Endothelial cell (in vitro differentiated cells): ENCODE measurements at regions not wholly inside any gene's neighbourhood (a gene's known extent, or its start where the extent isn't known, plus 50 kb on each side); places are given as distances from the start of the nearest gene placed in this dataset.
"Not testable (repeated sequence)": the region's sequence is repeated elsewhere in the genome, so short reads cannot be mapped to it uniquely, and the experiment has no call there.

ENCODE experiments used
- DNase-seq: peaks from one replicate; pipeline ENCODE4 v3.0.0; 2021; ENCODE audit warnings: low spot score
- H3K27ac Mint-ChIP-seq: one replicate; pipeline ENCODE4 v1.8.0; 2021; ENCODE audit warnings: mixed read lengths, inconsistent platforms; ENCODE audit not compliant: unreplicated experiment
- H3K27me3 Mint-ChIP-seq: one replicate; pipeline ENCODE4 v1.8.0; 2021; ENCODE audit warnings: mild to moderate bottlenecking, moderate library complexity, mixed read lengths, inconsistent platforms; ENCODE audit not compliant: unreplicated experiment
- H3K36me3 Mint-ChIP-seq: one replicate; pipeline ENCODE4 v1.8.0; 2021; ENCODE audit warnings: mild to moderate bottlenecking, low read depth, mixed read lengths, inconsistent platforms; ENCODE audit not compliant: unreplicated experiment
- H3K4me1 Mint-ChIP-seq: one replicate; pipeline ENCODE4 v1.8.0; 2021; ENCODE audit warnings: mild to moderate bottlenecking, mixed read lengths, inconsistent platforms; ENCODE audit not compliant: unreplicated experiment
- H3K4me3 Mint-ChIP-seq: one replicate; pipeline ENCODE4 v1.8.0; 2021; ENCODE audit warnings: mild to moderate bottlenecking, mixed read lengths, inconsistent platforms; ENCODE audit not compliant: unreplicated experiment
- H3K9me3 Mint-ChIP-seq: one replicate; pipeline ENCODE4 v1.8.0; 2021; ENCODE audit warnings: mixed read lengths, inconsistent platforms; ENCODE audit not compliant: unreplicated experiment
- TF ChIP-seq, protein P1 (sequence below): fragments of 200-600 bp; sonication (generic); IDR thresholded peaks from one replicate; pipeline ENCODE4 v1.5.0; 2021; ENCODE audit warnings: antibody characterized with exemption; ENCODE audit not compliant: unreplicated experiment

DNA sequence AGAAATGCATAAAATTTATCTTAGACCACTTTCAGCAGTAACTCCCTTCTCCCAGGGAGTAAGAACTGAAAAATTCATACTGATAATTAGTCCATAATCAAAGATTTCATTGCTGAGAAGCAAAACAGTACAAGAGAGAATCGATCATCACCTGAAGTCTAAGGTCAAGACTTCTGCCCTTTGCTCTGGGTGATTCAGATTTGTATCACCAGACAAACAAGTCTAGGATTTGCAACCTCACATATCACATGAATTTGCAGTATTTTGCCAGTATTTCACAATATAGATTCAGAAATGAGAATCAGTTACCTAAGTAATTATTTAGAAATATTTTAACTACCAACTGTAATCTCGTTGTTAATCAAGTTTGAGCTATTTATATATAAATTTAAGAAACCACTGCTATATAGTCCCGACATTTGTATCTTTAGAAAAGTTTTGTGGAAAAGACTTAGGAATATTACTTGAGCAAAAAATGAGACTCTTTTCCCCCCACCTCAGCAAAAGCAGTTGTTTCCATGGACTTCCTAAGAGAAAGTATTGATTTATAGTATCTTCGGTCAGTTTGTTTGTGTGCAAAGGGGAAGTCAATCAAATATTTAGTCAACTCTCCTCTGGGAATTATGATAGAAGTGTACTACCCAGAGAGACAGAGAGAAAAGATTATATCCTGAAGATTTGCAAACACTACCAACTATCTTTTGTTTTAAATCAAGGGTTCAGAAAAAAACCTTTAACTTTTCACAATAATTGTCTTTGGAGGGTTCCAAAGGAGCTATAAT, 840.1 kb downstream of the TRHDE start:
- no peak overlapping the region for H3K4me3 Mint-ChIP-seq

DNA sequence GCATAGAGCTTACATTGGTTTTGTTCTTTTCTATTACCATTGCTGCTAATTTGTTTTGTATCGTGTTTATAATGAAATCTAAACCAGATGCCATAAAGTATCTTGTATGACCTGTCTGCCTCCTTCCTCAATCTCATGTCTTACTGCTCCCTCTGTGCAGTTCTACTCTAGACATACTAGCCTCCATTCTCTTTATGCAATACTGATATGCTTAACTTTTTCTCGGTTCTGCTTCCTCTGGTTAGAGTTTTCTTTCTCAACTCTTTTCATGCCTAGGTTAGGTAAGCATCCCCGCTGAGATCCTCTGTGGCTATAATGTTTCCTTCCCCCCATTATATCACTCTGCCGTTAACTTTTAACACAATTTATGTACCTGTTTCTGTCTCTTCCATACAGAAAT, 852.3 kb downstream of the TRHDE start:
- H3K27me3 Mint-ChIP-seq: no peaks in the 10 kb centered on the region
- no peak for DNase-seq
- no peaks in the 10 kb centered on the region for H3K36me3 Mint-ChIP-seq
- H3K4me3 Mint-ChIP-seq: no peak overlapping the region
- H3K27ac Mint-ChIP-seq: no peak overlapping the region
- H3K4me1 Mint-ChIP-seq: no peaks in the 10 kb centered on the region
- no peaks in the 10 kb centered on the region for H3K9me3 Mint-ChIP-seq
- TF ChIP-seq, protein P1, sequence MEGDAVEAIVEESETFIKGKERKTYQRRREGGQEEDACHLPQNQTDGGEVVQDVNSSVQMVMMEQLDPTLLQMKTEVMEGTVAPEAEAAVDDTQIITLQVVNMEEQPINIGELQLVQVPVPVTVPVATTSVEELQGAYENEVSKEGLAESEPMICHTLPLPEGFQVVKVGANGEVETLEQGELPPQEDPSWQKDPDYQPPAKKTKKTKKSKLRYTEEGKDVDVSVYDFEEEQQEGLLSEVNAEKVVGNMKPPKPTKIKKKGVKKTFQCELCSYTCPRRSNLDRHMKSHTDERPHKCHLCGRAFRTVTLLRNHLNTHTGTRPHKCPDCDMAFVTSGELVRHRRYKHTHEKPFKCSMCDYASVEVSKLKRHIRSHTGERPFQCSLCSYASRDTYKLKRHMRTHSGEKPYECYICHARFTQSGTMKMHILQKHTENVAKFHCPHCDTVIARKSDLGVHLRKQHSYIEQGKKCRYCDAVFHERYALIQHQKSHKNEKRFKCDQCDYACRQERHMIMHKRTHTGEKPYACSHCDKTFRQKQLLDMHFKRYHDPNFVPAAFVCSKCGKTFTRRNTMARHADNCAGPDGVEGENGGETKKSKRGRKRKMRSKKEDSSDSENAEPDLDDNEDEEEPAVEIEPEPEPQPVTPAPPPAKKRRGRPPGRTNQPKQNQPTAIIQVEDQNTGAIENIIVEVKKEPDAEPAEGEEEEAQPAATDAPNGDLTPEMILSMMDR: no peak

More for the DNA sequence above, 840.1 kb downstream of the TRHDE start:
- no peaks in the 10 kb centered on the region for H3K36me3 Mint-ChIP-seq
- H3K4me1 Mint-ChIP-seq: no peaks in the 10 kb centered on the region
- no peaks in the 10 kb centered on the region for H3K9me3 Mint-ChIP-seq
- no peak overlapping the region for H3K27ac Mint-ChIP-seq
- TF ChIP-seq, protein P1: no peak
- H3K27me3 Mint-ChIP-seq: no peaks in the 10 kb centered on the region
- no peak for DNase-seq

DNA sequence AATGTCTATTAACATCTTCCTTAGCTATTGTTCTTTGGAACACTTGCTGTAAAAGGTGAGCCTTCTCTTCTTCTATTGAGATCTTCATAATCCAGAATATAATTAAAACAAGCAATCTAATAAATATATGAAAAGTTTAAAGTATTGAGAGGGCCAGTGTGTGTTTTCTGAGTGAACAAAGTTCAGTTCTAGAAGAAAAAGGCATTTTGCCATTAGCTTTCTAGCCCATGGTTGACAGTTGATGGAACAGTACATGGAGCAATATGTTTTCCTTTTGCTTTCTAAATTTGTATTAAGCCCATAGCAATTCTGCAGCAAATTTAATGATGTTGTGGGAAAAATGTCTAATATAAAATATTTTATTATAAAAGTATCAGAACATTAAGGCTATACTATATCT, 853.0 kb downstream of the TRHDE start:
- no peaks in the 10 kb centered on the region for H3K9me3 Mint-ChIP-seq
- no peaks in the 10 kb centered on the region for H3K36me3 Mint-ChIP-seq
- DNase-seq: no peak

DNA sequence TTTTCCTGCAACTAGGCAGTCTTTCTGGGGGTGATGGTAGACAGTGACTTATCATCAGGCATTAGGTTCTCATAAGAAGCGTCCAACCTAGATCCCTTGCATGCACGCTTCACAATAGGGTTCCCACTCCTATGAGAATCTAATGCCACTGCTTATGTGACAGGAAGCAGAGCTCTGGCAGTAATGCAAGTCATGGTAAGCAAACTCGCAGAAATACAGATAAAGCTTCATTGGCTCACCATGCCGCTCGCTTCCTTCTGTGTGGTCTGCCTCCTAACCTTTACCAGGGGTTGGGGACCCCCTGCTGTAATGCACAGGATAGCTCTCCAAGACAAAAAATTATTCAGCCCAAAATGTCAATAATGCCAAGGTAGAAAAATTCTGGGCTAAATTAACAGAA, 864.2 kb downstream of the TRHDE start:
- no peak for DNase-seq
- H3K4me1 Mint-ChIP-seq: no peaks in the 10 kb centered on the region
- no peak overlapping the region for H3K27ac Mint-ChIP-seq
- no peaks in the 10 kb centered on the region for H3K27me3 Mint-ChIP-seq
- H3K36me3 Mint-ChIP-seq: no peaks in the 10 kb centered on the region
- TF ChIP-seq, protein P1: no peak
- no peak overlapping the region for H3K4me3 Mint-ChIP-seq
- H3K9me3 Mint-ChIP-seq: no peaks in the 10 kb centered on the region

More for the DNA sequence above, 853.0 kb downstream of the TRHDE start:
- Mint-ChIP-seq H3K27ac (no peak overlapping the region), H3K4me3 (no peak overlapping the region), H3K27me3 (no peaks in the 10 kb centered on the region), H3K4me1 (no peaks in the 10 kb centered on the region)
- TF ChIP-seq, protein P1: no peak

DNA sequence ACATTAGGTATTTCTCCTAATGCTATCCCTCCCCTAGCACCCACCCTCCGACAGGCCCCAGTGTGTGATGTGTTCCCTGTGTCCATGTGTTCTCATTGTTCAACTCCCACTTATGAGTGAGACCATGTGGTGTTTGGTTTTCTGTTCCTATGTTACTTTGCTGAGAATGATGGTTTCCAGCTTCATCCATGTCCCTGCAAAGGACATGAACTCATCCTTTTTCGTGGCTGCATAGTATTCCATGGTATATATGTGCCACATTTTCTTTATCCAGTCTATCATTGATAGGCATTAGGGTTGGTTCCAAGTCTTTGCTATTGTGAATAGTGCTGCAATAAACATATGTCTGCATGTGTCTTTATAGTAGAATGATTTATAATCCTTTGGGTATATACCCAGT, 867.5 kb downstream of the TRHDE start:
- H3K9me3 Mint-ChIP-seq, H3K36me3 Mint-ChIP-seq: not testable (repeated sequence)

More for the DNA sequence above, 867.5 kb downstream of the TRHDE start:
- not testable (repeated sequence) for H3K4me1 Mint-ChIP-seq, DNase-seq, H3K27me3 Mint-ChIP-seq, H3K27ac Mint-ChIP-seq, H3K4me3 Mint-ChIP-seq
